Epidermal melanocyte (primary cell): ENCODE measurements at regions not wholly inside any gene's neighbourhood (a gene's known extent, or its start where the extent isn't known, plus 50 kb on each side); places are given as distances from the start of the nearest gene placed in this dataset.
"Not testable (repeated sequence)": the region's sequence is repeated elsewhere in the genome, so short reads cannot be mapped to it uniquely, and the experiment has no call there.

Experiments used
- DNase-seq: peaks from one replicate; pipeline ENCODE4 v3.0.0; 2011; ENCODE audit warnings: low spot score; ENCODE audit not compliant: insufficient read length

DNA sequence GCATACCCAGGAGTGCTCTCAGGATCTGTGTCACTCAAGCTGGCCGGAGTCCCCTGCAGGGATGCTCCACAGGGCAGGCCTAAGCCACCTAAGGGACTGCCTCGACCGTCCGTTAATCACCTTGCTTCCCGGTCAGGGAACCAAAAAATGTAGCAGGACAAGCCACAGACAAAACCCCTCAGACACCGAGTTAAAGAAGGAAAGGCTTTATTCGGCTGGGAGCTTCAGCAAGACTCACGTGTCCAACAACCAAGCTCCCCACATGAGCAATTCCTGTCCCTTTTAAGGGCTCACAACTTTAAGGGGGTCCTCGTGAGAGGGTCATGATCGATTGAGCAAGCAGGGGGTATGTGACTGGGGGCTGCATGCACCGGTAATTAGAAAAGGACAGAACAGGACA, 72.1 kb upstream of the GMDS start:
- DNase-seq: not testable (repeated sequence)

GRCh38 chr6:2314641-2315040, 69.2 kb upstream of the GMDS start:
- DNase-seq: no peak

- no peak for DNase-seq
Measured at GRCh38 chr6:2310042-2310441, 64.6 kb upstream of the GMDS start.

DNA sequence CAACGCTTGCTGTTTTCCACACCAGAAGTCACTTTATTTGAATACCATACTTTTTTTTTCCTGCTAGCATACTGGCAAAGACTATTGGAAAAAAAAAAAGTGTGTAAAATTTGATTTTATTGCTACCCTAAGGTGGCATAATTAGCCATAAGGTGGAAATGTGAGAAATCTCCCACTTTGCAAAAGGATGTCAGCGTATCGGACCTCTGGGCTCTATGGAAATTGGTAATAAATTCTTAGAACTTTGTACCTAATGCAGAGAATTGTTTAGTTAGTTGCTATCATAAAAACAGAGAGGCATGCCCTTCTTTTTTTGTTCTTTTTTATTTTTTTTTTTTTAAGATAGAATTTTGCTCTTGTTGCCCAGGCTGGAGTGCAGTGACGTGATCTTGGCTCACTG, 63.7 kb upstream of the GMDS start:
- DNase-seq: no peak

- no peak for DNase-seq
Measured at GRCh38 chr6:2307799-2308198, 62.4 kb upstream of the GMDS start.

GRCh38 chr6:2305951-2306350, 60.5 kb upstream of the GMDS start:
- DNase-seq: no peak

DNA sequence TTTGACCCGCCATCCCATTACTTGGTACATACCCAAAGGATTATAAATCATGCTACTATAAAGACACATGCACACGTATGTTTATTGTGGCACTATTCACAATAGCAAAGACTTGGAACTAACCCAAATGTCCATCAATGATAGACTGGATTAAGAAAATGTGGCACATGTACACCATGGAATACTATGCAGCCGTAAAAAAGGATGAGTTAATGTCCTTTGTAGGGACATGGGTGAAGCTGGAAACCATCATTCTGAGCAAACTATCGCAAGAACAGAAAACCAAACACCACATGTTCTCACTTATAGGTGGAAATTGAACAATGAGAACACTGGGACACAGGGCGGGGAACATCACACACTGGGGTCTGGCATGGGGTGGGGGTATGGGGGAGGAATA, 57.1 kb upstream of the GMDS start:
- DNase-seq: not testable (repeated sequence)

GRCh38 chr6:2296781-2297180, 51.4 kb upstream of the GMDS start:
- DNase-seq: no peak
